ENCODE measurements at regions not wholly inside any gene's neighbourhood (a gene's known extent, or its start where the extent isn't known, plus 50 kb on each side); places are given as distances from the start of the nearest gene placed in this dataset.
"Not testable (repeated sequence)": the region's sequence is repeated elsewhere in the genome, so short reads cannot be mapped to it uniquely, and the experiment has no call there.

- Mint-ChIP-seq H3K36me3 (ENCODE audit: low read depth) (no peaks in the 10 kb centered on the region), H3K27ac (no peak overlapping the region)
- intact Hi-C loops (cut with micrococcal nuclease): no loop called here
Observed at GRCh38 chrX:69066021-69066757, 99.1 kb downstream of the PJA1 start.

GRCh38 chrX:69065451-69065850, 99.8 kb downstream of the PJA1 start:
- DNase-seq (ENCODE audit: low spot score): no peak
- intact Hi-C loops (cut with micrococcal nuclease): no loop called here
- H3K27ac Mint-ChIP-seq: no peak overlapping the region

More at GRCh38 chrX:69066021-69066757, 99.1 kb downstream of the PJA1 start:
- DNase-seq (ENCODE audit: low spot score): no peak
- Mint-ChIP-seq H3K4me1 (ENCODE audit: low read depth) (no peaks in the 10 kb centered on the region), H3K4me3 (ENCODE audit: low read depth) (no peak overlapping the region), H3K9me3 (no peaks in the 10 kb centered on the region), H3K27me3 (ENCODE audit: low read depth) (no peaks in the 10 kb centered on the region)

GRCh38 chrX:69063486-69063885, 101.8 kb downstream of the PJA1 start:
- H3K4me1 Mint-ChIP-seq (ENCODE audit: low read depth): no peaks in the 10 kb centered on the region
- intact Hi-C loops (cut with micrococcal nuclease): no loop called here
- H3K4me3 Mint-ChIP-seq (ENCODE audit: low read depth): no peak overlapping the region
- no peak for DNase-seq (ENCODE audit: low spot score)
- no peaks in the 10 kb centered on the region for H3K27me3 Mint-ChIP-seq (ENCODE audit: low read depth)
- no peaks in the 10 kb centered on the region for H3K36me3 Mint-ChIP-seq (ENCODE audit: low read depth)
- no peak overlapping the region for H3K27ac Mint-ChIP-seq
- no peaks in the 10 kb centered on the region for H3K9me3 Mint-ChIP-seq

More at GRCh38 chrX:69065451-69065850, 99.8 kb downstream of the PJA1 start:
- Mint-ChIP-seq H3K4me3 (ENCODE audit: low read depth) (no peak overlapping the region), H3K36me3 (ENCODE audit: low read depth) (no peaks in the 10 kb centered on the region), H3K27me3 (ENCODE audit: low read depth) (no peaks in the 10 kb centered on the region), H3K9me3 (no peaks in the 10 kb centered on the region), H3K4me1 (ENCODE audit: low read depth) (no peaks in the 10 kb centered on the region)

GRCh38 chrX:69062493-69062892, 102.8 kb downstream of the PJA1 start:
- Mint-ChIP-seq H3K27me3 (ENCODE audit: low read depth) (no peaks in the 10 kb centered on the region), H3K36me3 (ENCODE audit: low read depth) (no peaks in the 10 kb centered on the region), H3K4me1 (ENCODE audit: low read depth) (no peaks in the 10 kb centered on the region), H3K4me3 (ENCODE audit: low read depth) (no peak overlapping the region), H3K9me3 (no peaks in the 10 kb centered on the region), H3K27ac (no peak overlapping the region)
- intact Hi-C loops (cut with micrococcal nuclease): no loop called here
- no peak for DNase-seq (ENCODE audit: low spot score)

- no peak for DNase-seq (ENCODE audit: low spot score)
- Mint-ChIP-seq H3K4me1 (ENCODE audit: low read depth) (no peaks in the 10 kb centered on the region), H3K4me3 (ENCODE audit: low read depth) (no peak overlapping the region), H3K9me3 (no peaks in the 10 kb centered on the region), H3K27me3 (ENCODE audit: low read depth) (no peaks in the 10 kb centered on the region), H3K27ac (no peak overlapping the region), H3K36me3 (ENCODE audit: low read depth) (no peaks in the 10 kb centered on the region)
- intact Hi-C loops (cut with micrococcal nuclease): no loop called here
Observed at GRCh38 chrX:69060631-69061408, 104.4 kb downstream of the PJA1 start.

- no peaks in the 10 kb centered on the region for H3K36me3 Mint-ChIP-seq (ENCODE audit: low read depth)
- no peaks in the 10 kb centered on the region for H3K4me1 Mint-ChIP-seq (ENCODE audit: low read depth)
- DNase-seq (ENCODE audit: low spot score): no peak
- no peaks in the 10 kb centered on the region for H3K9me3 Mint-ChIP-seq
- H3K27ac Mint-ChIP-seq: no peak overlapping the region
- H3K27me3 Mint-ChIP-seq (ENCODE audit: low read depth): no peaks in the 10 kb centered on the region
- intact Hi-C loops (cut with micrococcal nuclease): no loop called here
- no peak overlapping the region for H3K4me3 Mint-ChIP-seq (ENCODE audit: low read depth)
Observed at GRCh38 chrX:69055193-69055592, 110.1 kb downstream of the PJA1 start.

GRCh38 chrX:69054497-69054896, 110.8 kb downstream of the PJA1 start:
- H3K27me3 Mint-ChIP-seq (ENCODE audit: low read depth); H3K9me3 Mint-ChIP-seq; H3K27ac Mint-ChIP-seq; H3K4me3 Mint-ChIP-seq (ENCODE audit: low read depth); DNase-seq (ENCODE audit: low spot score); intact Hi-C loops (cut with micrococcal nuclease); H3K36me3 Mint-ChIP-seq (ENCODE audit: low read depth); H3K4me1 Mint-ChIP-seq (ENCODE audit: low read depth): not testable (repeated sequence)

- DNase-seq (ENCODE audit: low spot score): no peak
- intact Hi-C loops (cut with micrococcal nuclease): no loop called here
- Mint-ChIP-seq H3K27ac (no peak overlapping the region), H3K27me3 (ENCODE audit: low read depth) (no peaks in the 10 kb centered on the region), H3K4me3 (ENCODE audit: low read depth) (no peak overlapping the region), H3K4me1 (ENCODE audit: low read depth) (no peaks in the 10 kb centered on the region), H3K9me3 (no peaks in the 10 kb centered on the region), H3K36me3 (ENCODE audit: low read depth) (no peaks in the 10 kb centered on the region)
Observed at GRCh38 chrX:69051901-69052300, 113.4 kb downstream of the PJA1 start.

GRCh38 chrX:69050051-69050765, 115.0 kb downstream of the PJA1 start:
- H3K36me3 Mint-ChIP-seq (ENCODE audit: low read depth): no peaks in the 10 kb centered on the region

GRCh38 chrX:69046996-69047490, 118.2 kb downstream of the PJA1 start:
- no peak for DNase-seq (ENCODE audit: low spot score)
- Mint-ChIP-seq H3K36me3 (ENCODE audit: low read depth) (no peaks in the 10 kb centered on the region), H3K4me1 (ENCODE audit: low read depth) (no peaks in the 10 kb centered on the region), H3K9me3 (no peaks in the 10 kb centered on the region), H3K27me3 (ENCODE audit: low read depth) (no peaks in the 10 kb centered on the region), H3K27ac (no peak overlapping the region), H3K4me3 (ENCODE audit: low read depth) (no peak overlapping the region)
- intact Hi-C loops (cut with micrococcal nuclease): no loop called here

More at GRCh38 chrX:69050051-69050765, 115.0 kb downstream of the PJA1 start:
- Mint-ChIP-seq H3K27ac (no peak overlapping the region), H3K4me3 (ENCODE audit: low read depth) (no peak overlapping the region), H3K9me3 (no peaks in the 10 kb centered on the region), H3K27me3 (ENCODE audit: low read depth) (no peaks in the 10 kb centered on the region), H3K4me1 (ENCODE audit: low read depth) (no peaks in the 10 kb centered on the region)
- DNase-seq (ENCODE audit: low spot score): no peak
- intact Hi-C loops (cut with micrococcal nuclease): no loop called here

GRCh38 chrX:69045616-69046345, 119.5 kb downstream of the PJA1 start:
- Mint-ChIP-seq H3K27me3 (ENCODE audit: low read depth) (no peaks in the 10 kb centered on the region), H3K4me3 (ENCODE audit: low read depth) (no peak overlapping the region), H3K27ac (no peak overlapping the region), H3K36me3 (ENCODE audit: low read depth) (no peaks in the 10 kb centered on the region), H3K9me3 (no peaks in the 10 kb centered on the region), H3K4me1 (ENCODE audit: low read depth) (no peaks in the 10 kb centered on the region)
- no peak for DNase-seq (ENCODE audit: low spot score)
- intact Hi-C loops (cut with micrococcal nuclease): no loop called here

- Mint-ChIP-seq H3K9me3 (no peaks in the 10 kb centered on the region), H3K4me3 (ENCODE audit: low read depth) (no peak overlapping the region), H3K27me3 (ENCODE audit: low read depth) (no peaks in the 10 kb centered on the region), H3K27ac (no peak overlapping the region), H3K4me1 (ENCODE audit: low read depth) (no peaks in the 10 kb centered on the region), H3K36me3 (ENCODE audit: low read depth) (no peaks in the 10 kb centered on the region)
- intact Hi-C loops (cut with micrococcal nuclease): no loop called here
- DNase-seq (ENCODE audit: low spot score): no peak
Observed at GRCh38 chrX:69038816-69039215, 126.4 kb downstream of the PJA1 start.
